A673 (cell line): ENCODE measurements at regions not wholly inside any gene's neighbourhood (a gene's known extent, or its start where the extent isn't known, plus 50 kb on each side); places are given as distances from the start of the nearest gene placed in this dataset.

ENCODE experiments used
- EZH2 ChIP-seq: fragments of 200-600 bp; sonication (generic); IDR thresholded peaks from 2 replicates; pipeline ENCODE4 v1.6.1; 2017; ENCODE audit warnings: borderline replicate concordance, low read depth, mild to moderate bottlenecking, mixed read lengths, antibody characterized with exemption, low read length; ENCODE audit not compliant: poor library complexity, severe bottlenecking
- TF ChIP-seq, protein P1 (sequence below): fragments of 300-800, 200-600 bp; sonication (generic); conservative IDR thresholded peaks from 2 replicates; pipeline ENCODE4 v1.5.1; 2017; ENCODE audit warnings: low read depth, mild to moderate bottlenecking, antibody characterized with exemption, low read length, moderate library complexity, mixed read lengths

DNA sequence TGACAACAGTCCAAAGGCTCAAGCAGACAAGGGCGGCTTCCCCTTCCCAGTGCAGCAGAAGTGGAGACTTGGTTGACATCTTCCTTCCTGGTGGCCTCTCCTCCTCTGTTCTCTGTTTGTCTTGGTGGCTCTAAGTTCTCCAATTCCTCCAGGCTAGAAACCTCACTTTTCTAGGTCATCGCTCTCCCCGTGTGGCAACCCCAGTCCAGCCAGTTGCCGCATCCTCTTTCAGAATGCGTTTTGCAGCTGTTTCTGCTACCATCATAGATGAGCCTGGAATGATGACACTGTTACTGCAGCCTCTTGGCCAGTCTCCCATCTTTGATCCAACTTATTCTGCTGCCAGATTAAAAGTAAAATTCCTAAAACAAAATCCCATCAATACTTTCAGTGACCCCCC lies 201.5 kb downstream of the TRIM29 start:
- TF ChIP-seq, protein P1, sequence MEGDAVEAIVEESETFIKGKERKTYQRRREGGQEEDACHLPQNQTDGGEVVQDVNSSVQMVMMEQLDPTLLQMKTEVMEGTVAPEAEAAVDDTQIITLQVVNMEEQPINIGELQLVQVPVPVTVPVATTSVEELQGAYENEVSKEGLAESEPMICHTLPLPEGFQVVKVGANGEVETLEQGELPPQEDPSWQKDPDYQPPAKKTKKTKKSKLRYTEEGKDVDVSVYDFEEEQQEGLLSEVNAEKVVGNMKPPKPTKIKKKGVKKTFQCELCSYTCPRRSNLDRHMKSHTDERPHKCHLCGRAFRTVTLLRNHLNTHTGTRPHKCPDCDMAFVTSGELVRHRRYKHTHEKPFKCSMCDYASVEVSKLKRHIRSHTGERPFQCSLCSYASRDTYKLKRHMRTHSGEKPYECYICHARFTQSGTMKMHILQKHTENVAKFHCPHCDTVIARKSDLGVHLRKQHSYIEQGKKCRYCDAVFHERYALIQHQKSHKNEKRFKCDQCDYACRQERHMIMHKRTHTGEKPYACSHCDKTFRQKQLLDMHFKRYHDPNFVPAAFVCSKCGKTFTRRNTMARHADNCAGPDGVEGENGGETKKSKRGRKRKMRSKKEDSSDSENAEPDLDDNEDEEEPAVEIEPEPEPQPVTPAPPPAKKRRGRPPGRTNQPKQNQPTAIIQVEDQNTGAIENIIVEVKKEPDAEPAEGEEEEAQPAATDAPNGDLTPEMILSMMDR, result no peak
- no peak for TF ChIP-seq EZH2
